Kidney capillary endothelial cell (primary cell): ENCODE measurements at regions not wholly inside any gene's neighbourhood (a gene's known extent, or its start where the extent isn't known, plus 50 kb on each side); places are given as distances from the start of the nearest gene placed in this dataset.

Experiments used
- DNase-seq: peaks from one replicate; pipeline ENCODE4 v3.0.0-alpha.2; 2018; ENCODE audit warnings: low spot score

GRCh38 chr3:72154391-72155335 lies 369.7 kb upstream of the PROK2 start:
- no peak for DNase-seq

GRCh38 chr3:72153477-72154314 lies 368.7 kb upstream of the PROK2 start:
- no peak for DNase-seq

- DNase-seq, result no peak
Measured at GRCh38 chr3:72152551-72153476, 367.9 kb upstream of the PROK2 start.

GRCh38 chr3:72151465-72152238 lies 366.7 kb upstream of the PROK2 start:
- no peak for DNase-seq

- DNase-seq, result no peak
Measured at GRCh38 chr3:72150634-72151412, 365.9 kb upstream of the PROK2 start.

GRCh38 chr3:72149645-72150300 lies 364.8 kb upstream of the PROK2 start:
- no peak for DNase-seq

- no peak for DNase-seq
Measured at GRCh38 chr3:72147600-72147999, 362.7 kb upstream of the PROK2 start.

- DNase-seq, result no peak
Measured at GRCh38 chr3:72145506-72146380, 360.8 kb upstream of the PROK2 start.

- DNase-seq, result no peak
Measured at GRCh38 chr3:72144773-72145505, 360.0 kb upstream of the PROK2 start.

- DNase-seq, result no peak
Measured at GRCh38 chr3:72143966-72144717, 359.2 kb upstream of the PROK2 start.

GRCh38 chr3:72143322-72143721 lies 358.4 kb upstream of the PROK2 start:
- no peak for DNase-seq

- no peak for DNase-seq
Measured at GRCh38 chr3:72142028-72142427, 357.1 kb upstream of the PROK2 start.

GRCh38 chr3:72141264-72141663 lies 356.3 kb upstream of the PROK2 start:
- no peak for DNase-seq

- DNase-seq, result no peak
Measured at GRCh38 chr3:72139316-72139715, 354.4 kb upstream of the PROK2 start.

GRCh38 chr3:72137865-72138861 lies 353.2 kb upstream of the PROK2 start:
- no peak for DNase-seq

GRCh38 chr3:72135636-72136035 lies 350.7 kb upstream of the PROK2 start:
- DNase-seq, result no peak
